Erythroblast (primary cell): ENCODE measurements at regions not wholly inside any gene's neighbourhood (a gene's known extent, or its start where the extent isn't known, plus 50 kb on each side); places are given as distances from the start of the nearest gene placed in this dataset.

Source experiments
- DNase-seq, 2 experiments: peaks; one replicate each; lab custom pipeline; 2025; lab: John Stamatoyannopoulos, UW
- GATA1 ChIP-seq: IDR thresholded peaks from 2 replicates; pipeline ENCODE4 v1.6.1; 2011; ENCODE audit warnings: low read depth, mild to moderate bottlenecking, control low read depth, low read length, moderate library complexity
- POLR2A ChIP-seq: IDR thresholded peaks from 2 replicates; pipeline ENCODE4 v1.6.1; 2011; ENCODE audit warnings: mild to moderate bottlenecking, low read length

DNA sequence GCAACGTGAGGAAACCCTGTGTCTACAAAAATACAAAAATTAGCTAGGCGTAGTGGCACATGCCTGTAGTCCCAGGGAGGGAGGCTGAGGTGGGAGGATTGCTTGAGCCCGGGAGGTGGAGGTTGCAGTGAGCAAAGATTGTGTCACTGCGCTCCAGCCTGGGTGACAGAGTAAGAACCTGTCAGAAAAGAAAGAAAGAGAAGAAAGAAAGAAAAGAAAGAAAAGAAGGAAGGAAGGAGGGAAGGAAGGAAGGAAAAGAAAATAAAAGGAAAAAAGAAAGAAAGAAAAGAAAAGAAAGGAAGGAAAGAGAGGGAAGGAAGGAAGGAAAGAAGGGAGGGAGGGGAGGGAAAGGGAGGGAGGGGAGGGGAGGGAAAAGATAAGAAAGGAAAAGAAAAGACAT lies 89.9 kb upstream of the HPCAL1 start:
- no peak for TF ChIP-seq POLR2A
- no peak for TF ChIP-seq GATA1
- no peak for DNase-seq

GRCh38 chr2:10214179-10214578 lies 88.5 kb upstream of the HPCAL1 start:
- no peak for DNase-seq
- TF ChIP-seq POLR2A, result no peak
- no peak for TF ChIP-seq GATA1

DNA sequence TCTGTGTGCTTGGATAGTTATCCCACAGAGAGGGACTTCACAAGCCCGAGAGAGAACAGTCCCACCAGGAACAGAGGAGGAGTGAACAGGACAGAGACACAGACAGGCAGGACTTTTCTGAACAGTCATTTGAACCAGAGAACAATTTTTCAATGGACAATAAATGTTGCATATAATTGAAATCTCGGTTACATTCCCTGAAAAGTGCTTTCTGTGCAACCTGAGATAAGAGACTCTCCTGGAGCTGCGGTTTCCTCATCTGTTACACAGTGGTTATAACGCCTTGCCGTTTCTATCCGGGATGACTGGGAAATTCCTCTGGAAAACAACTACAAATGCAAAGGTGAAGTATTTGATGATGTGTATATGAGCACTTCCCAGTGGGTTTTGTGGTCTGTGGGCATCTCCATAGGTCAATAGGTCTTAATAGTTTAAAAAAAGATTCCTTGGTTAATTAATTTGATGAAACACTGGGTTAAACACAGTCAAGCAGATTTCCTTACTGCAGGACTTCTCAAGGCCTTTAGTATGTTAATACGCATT lies 87.2 kb upstream of the HPCAL1 start:
- no peak for DNase-seq

DNA sequence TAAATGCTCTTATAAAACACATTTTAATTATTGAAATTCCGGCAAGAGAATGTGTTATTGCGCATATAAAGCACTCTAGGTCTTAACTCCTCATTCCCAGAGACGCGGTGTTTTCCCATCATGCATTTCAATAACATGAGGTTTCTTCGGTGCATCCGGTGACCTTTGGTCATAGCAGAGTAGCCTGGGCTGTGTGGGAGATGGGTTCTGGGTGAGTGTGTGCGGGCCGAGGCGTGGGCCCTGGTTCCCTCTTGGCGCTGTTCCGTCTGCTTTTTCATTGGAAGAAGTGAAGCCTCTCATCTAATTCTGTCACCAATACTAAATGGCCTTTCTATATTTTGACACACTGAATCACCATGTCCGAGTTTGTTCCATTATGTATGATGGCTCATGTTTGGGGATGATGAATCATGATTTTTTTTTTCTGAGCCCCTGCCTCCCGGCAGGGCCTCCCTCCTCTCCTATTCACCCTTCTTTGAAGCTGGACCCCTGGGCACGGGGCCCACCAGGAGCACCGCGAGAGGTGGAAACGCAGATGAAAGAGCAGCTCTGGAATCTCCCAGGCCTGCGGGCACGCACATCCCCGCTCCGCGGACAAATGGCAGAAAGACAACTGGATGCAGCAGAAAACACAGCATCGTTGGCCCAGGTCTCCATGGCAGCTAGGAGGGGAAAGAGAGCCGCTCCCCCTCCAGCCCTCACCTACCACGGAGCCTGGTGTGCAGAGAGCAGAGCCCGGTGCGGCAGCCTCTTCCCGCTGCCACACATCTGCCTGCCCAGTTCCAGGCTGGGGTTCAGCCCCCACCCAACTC lies 85.8 kb upstream of the HPCAL1 start:
- TF ChIP-seq POLR2A (no peak), GATA1 (no peak)
- no peak for DNase-seq

More for the DNA sequence above, 87.2 kb upstream of the HPCAL1 start:
- TF ChIP-seq GATA1, result no peak
- no peak for TF ChIP-seq POLR2A

- TF ChIP-seq GATA1 (no peak), POLR2A (no peak)
- no peak for DNase-seq
These were observed 84.9 kb upstream of the HPCAL1 start for GRCh38 chr2:10217489-10218435.

- TF ChIP-seq POLR2A (no peak), GATA1 (no peak)
These were observed 82.4 kb upstream of the HPCAL1 start for GRCh38 chr2:10220045-10220901.

DNA sequence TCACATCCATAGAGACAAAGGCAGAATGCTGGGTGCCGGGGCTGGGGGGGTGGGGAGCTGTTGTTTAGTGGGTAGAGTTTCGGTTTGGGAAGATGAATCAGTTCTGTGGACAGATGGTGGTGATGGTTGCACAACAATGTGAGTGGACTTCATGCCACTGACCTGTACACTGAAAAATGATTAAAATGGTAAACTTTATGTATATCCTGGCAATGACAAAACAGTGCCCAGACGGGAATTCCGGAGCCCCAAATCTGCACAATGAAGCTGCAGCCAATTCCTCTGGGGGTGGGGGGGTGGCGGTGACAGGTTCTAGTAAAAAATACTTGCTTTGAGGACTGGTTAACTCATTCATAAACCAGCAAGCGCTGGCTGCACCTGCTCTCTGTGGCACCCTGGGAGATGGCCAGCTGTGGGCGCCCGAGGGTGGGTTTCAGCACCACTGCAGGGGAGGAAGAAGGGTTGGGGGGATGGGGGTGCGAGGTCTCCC lies 81.8 kb upstream of the HPCAL1 start:
- TF ChIP-seq GATA1 (no peak), POLR2A (no peak)
- DNase-seq, result no peak

More at GRCh38 chr2:10220045-10220901, 82.4 kb upstream of the HPCAL1 start:
- DNase-seq, result no peak

GRCh38 chr2:10221443-10221842 lies 81.3 kb upstream of the HPCAL1 start:
- DNase-seq, result no peak
- TF ChIP-seq POLR2A (no peak), GATA1 (no peak)

DNA sequence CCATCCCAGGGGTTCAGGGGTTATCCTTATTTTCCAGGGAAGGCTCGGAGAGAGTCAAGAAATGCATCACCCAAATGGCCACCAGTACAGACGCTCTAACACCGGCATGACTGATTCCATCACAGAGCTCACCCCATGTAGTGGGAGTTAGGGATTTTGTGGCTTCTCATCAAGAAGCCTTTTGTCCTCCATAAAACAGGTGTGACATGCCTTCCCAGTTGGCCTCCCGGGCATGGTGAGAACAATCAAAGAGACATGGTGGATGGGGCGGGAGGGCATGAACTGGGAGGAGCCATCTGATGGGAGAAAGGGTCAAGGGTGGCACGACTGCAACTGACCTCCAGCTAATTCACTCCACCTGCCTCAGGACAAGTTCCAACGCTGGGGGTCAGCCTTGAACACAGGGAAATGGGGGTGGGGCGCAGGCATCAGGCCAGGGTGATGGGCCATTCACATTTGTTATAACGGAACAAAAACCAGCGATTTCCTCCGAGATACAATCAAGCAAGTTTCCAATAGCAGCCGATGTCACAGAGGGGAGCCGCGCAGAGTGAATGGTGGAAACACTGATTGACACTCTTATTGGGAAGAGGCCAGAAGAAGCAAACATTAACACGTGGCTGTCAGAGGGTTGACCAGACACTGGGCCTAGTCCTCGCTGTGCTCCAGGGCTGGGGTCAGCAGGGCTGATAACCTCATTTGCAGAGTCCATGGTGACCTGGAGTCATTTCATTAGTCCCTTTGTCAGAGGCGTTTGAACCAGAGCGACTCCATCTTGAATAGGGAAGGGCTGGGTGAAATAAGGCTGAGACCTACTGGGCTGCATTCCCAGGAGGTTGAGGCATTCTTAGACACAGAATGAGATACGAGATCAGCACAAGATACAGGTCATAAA lies 80.5 kb upstream of the HPCAL1 start:
- TF ChIP-seq POLR2A (no peak), GATA1 (no peak)
- no peak for DNase-seq

DNA sequence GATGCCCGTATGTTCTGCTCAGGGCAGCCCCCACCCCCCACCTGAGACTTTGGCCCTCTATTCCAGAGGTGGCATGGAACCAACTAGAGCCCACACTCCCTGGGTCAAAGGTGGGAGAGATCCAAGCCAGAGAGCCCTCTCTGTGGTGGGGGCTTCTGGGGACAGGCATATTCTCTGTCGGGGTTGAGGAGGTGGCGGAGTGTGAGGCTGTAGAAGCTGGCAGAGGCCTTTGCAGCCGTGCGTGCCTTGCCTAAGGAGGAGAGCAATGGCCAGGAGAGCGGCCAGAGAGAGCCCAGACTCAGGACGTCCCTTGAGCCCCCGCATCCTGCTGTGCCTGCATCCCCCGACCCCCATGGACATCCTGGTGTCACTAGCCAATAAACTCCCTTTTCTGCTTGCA lies 79.2 kb upstream of the HPCAL1 start:
- no peak for TF ChIP-seq GATA1
- TF ChIP-seq POLR2A, result no peak
- DNase-seq, result no peak

GRCh38 chr2:10223932-10224720 lies 78.6 kb upstream of the HPCAL1 start:
- TF ChIP-seq POLR2A (no peak), GATA1 (no peak)
- no peak for DNase-seq

- no peak for DNase-seq
- TF ChIP-seq POLR2A, result no peak
- TF ChIP-seq GATA1, result no peak
These were observed 78.0 kb upstream of the HPCAL1 start for GRCh38 chr2:10224734-10225133.
